ENCODE measurements at regions not wholly inside any gene's neighbourhood (a gene's known extent, or its start where the extent isn't known, plus 50 kb on each side); places are given as distances from the start of the nearest gene placed in this dataset.

- TF ChIP-seq TAF1 (IDR thresholded peaks at IDR 0.05; ENCODE audit: low read depth, low read length) (no peak), CTCF (IDR thresholded peaks at IDR 0.05; ENCODE audit: control extremely low read depth in 1 of 3, insufficient read depth in 1 of 3, low read depth in 1 of 3, low read length in 3 of 3) (no peak), YY1 (IDR thresholded peaks at IDR 0.05; ENCODE audit: low read depth, low read length) (no peak), SUZ12 (IDR thresholded peaks at IDR 0.05; ENCODE audit: low read length) (no peak), EZH2 (IDR thresholded peaks at IDR 0.05; ENCODE audit: low read depth, low read length, severe bottlenecking) (no peak), HDAC6 (IDR thresholded peaks at IDR 0.05; ENCODE audit: low read depth, low read length) (no peak), JUN (IDR thresholded peaks at IDR 0.05; ENCODE audit: low read depth, low read length) (no peak), CHD2 (IDR thresholded peaks at IDR 0.05; ENCODE audit: low read length) (no peak), CREB1 (IDR thresholded peaks at IDR 0.05) (no peak)
- TF ChIP-seq, protein P1, sequence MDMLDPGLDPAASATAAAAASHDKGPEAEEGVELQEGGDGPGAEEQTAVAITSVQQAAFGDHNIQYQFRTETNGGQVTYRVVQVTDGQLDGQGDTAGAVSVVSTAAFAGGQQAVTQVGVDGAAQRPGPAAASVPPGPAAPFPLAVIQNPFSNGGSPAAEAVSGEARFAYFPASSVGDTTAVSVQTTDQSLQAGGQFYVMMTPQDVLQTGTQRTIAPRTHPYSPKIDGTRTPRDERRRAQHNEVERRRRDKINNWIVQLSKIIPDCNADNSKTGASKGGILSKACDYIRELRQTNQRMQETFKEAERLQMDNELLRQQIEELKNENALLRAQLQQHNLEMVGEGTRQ (IDR thresholded peaks at IDR 0.05; ENCODE audit: low read length) = no peak
- TF ChIP-seq, protein P2, sequence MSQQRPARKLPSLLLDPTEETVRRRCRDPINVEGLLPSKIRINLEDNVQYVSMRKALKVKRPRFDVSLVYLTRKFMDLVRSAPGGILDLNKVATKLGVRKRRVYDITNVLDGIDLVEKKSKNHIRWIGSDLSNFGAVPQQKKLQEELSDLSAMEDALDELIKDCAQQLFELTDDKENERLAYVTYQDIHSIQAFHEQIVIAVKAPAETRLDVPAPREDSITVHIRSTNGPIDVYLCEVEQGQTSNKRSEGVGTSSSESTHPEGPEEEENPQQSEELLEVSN (IDR thresholded peaks at IDR 0.05) = no peak
Measured at GRCh38 chr11:95652002-95652472, 137.5 kb downstream of the FAM76B start.
